Neural crest cell (in vitro differentiated cells): ENCODE measurements at regions not wholly inside any gene's neighbourhood (a gene's known extent, or its start where the extent isn't known, plus 50 kb on each side); places are given as distances from the start of the nearest gene placed in this dataset.

Source experiments
- DNase-seq: peaks from one replicate; pipeline ENCODE4 v3.0.0; 2021; ENCODE audit warnings: low read depth, mixed read lengths, low spot score
- H3K27ac Mint-ChIP-seq: one replicate; pipeline ENCODE4 v1.8.0; 2021; ENCODE audit warnings: mild to moderate bottlenecking, mixed read lengths; ENCODE audit not compliant: unreplicated experiment
- H3K27me3 Mint-ChIP-seq: 2 replicates; pipeline ENCODE4 v1.8.0; 2021; ENCODE audit warnings: low read depth, mild to moderate bottlenecking, mixed read lengths
- H3K36me3 Mint-ChIP-seq: 2 replicates; pipeline ENCODE4 v1.8.0; 2021; ENCODE audit warnings: low read depth, mild to moderate bottlenecking, mixed read lengths
- H3K4me1 Mint-ChIP-seq: 2 replicates; pipeline ENCODE4 v1.8.0; 2021; ENCODE audit warnings: mixed read lengths
- H3K4me3 Mint-ChIP-seq: one replicate; pipeline ENCODE4 v1.8.0; 2021; ENCODE audit warnings: mild to moderate bottlenecking, mixed read lengths
- H3K9me3 Mint-ChIP-seq: 2 replicates; pipeline ENCODE4 v1.8.0; 2021; ENCODE audit warnings: mixed read lengths
- TF ChIP-seq, protein P1 (sequence below): fragments of 200-600 bp; sonication (generic); conservative IDR thresholded peaks from 2 replicates; pipeline ENCODE4 v1.5.0; 2021; ENCODE audit warnings: antibody characterized with exemption, mild to moderate bottlenecking

DNA sequence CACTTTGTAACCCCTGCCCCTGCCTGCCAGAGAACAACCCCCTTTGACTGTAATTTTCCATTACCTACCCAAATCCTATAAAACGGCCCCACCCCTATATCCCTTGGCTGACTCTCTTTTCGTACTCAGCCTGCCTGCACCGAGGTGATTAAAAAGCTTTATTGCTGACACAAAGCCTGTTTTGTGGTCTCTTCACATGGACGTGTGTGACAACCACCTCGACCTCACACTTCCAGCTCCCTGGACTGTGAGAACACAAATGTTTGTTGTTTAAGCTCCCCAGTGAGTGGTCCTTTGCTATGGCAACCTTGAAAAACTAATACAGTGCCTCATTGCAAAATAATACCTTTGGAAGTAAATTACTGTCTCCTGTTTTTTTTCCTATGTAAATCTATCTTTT, 299.2 kb upstream of the POU1F1 start:
- H3K27ac Mint-ChIP-seq = no peak overlapping the region
- DNase-seq = no peak
- no peaks in the 10 kb centered on the region for H3K36me3 Mint-ChIP-seq
- TF ChIP-seq, protein P1, sequence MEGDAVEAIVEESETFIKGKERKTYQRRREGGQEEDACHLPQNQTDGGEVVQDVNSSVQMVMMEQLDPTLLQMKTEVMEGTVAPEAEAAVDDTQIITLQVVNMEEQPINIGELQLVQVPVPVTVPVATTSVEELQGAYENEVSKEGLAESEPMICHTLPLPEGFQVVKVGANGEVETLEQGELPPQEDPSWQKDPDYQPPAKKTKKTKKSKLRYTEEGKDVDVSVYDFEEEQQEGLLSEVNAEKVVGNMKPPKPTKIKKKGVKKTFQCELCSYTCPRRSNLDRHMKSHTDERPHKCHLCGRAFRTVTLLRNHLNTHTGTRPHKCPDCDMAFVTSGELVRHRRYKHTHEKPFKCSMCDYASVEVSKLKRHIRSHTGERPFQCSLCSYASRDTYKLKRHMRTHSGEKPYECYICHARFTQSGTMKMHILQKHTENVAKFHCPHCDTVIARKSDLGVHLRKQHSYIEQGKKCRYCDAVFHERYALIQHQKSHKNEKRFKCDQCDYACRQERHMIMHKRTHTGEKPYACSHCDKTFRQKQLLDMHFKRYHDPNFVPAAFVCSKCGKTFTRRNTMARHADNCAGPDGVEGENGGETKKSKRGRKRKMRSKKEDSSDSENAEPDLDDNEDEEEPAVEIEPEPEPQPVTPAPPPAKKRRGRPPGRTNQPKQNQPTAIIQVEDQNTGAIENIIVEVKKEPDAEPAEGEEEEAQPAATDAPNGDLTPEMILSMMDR = no peak
- H3K27me3 Mint-ChIP-seq = no peaks in the 10 kb centered on the region
- H3K9me3 Mint-ChIP-seq = no peaks in the 10 kb centered on the region
- H3K4me3 Mint-ChIP-seq = no peak overlapping the region
- H3K4me1 Mint-ChIP-seq = no peaks in the 10 kb centered on the region

DNA sequence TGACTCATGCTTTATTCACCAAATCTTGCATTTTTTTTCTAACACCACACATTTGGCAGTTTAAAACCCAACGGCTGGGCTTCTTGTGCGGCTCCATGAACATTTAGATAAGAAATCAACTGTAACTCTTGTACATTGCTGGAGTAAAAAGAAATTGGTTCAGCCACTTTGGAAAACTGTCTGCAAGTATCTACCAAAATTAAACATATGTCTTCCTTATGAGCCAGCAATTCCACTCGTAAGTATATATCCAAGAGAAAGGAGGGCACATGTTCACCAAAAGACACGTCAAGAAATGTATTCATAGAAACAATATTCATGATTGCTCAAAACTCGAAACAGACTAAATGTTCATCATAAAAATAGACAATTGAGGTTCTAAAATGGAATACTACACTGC, 291.9 kb upstream of the POU1F1 start:
- Mint-ChIP-seq H3K36me3 (no peaks in the 10 kb centered on the region), H3K4me1 (no peaks in the 10 kb centered on the region), H3K9me3 (no peaks in the 10 kb centered on the region), H3K27me3 (no peaks in the 10 kb centered on the region), H3K27ac (no peak overlapping the region), H3K4me3 (no peak overlapping the region)
- TF ChIP-seq, protein P1 = no peak
- DNase-seq = no peak

DNA sequence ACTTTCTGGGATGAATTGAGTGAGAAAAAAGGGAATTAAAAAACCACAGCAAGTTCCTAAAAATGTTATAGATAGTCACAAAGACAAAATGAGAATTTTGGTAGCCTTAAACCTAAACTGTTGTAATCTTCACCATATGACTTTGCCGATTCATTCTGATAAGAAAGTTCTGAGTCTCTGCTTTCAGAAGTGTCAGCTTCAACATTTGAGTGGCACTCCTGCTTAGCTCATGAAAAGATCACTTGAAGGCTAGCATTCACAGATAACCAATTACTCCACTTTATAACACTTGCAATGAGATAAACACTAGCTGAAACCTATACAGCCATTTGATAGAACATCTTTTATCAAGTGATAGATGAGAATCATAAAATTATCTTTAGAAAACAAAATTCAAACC, 288.1 kb upstream of the POU1F1 start:
- H3K9me3 Mint-ChIP-seq = no peaks in the 10 kb centered on the region
- H3K27ac Mint-ChIP-seq = no peak overlapping the region
- no peaks in the 10 kb centered on the region for H3K4me1 Mint-ChIP-seq
- TF ChIP-seq, protein P1 = no peak
- H3K36me3 Mint-ChIP-seq = no peaks in the 10 kb centered on the region
- no peak overlapping the region for H3K4me3 Mint-ChIP-seq
- no peaks in the 10 kb centered on the region for H3K27me3 Mint-ChIP-seq
- DNase-seq = no peak

DNA sequence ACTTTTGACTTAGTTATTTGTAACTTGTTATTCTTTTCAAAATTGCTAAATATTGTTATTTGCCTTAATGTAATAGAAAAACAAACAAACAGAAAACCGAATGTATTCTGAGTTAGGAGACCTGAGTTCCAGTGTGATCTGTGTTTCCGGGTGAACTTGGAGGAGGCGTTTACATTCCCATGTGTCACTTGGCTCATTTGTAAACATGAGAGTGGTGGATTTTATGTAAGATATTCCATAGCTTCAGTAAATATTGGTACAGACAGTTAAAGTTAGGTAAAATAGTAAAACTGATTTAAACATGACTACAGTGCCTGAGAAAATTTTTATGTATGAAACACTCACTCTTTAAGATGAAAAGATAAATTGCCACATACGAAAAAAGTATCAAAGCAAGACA, 287.3 kb upstream of the POU1F1 start:
- no peak for DNase-seq
- no peak overlapping the region for H3K27ac Mint-ChIP-seq
- TF ChIP-seq, protein P1 = no peak
- no peaks in the 10 kb centered on the region for H3K36me3 Mint-ChIP-seq
- no peaks in the 10 kb centered on the region for H3K4me1 Mint-ChIP-seq
- no peaks in the 10 kb centered on the region for H3K27me3 Mint-ChIP-seq
- no peaks in the 10 kb centered on the region for H3K9me3 Mint-ChIP-seq
- H3K4me3 Mint-ChIP-seq = no peak overlapping the region

DNA sequence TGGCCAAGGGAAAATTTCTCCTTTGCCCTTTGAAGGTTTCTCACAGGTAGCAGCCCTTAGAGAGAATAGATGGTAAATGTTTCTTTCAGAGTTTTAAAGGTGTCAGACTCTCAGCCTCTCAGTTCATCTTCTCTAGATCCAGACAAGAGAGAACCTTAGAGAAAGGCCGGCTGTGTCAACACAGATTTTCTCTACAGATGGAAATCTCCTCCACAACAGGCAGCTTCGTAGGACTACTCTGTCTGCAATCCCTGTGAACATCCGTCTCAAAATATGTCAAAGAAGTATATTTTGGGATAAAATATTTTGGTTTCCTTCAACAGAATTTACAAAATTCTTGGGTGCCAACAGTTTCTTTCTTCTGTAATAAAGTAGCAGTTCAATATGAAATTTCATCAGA, 282.1 kb upstream of the POU1F1 start:
- Mint-ChIP-seq H3K4me3 (no peak overlapping the region), H3K9me3 (no peaks in the 10 kb centered on the region), H3K36me3 (no peaks in the 10 kb centered on the region), H3K4me1 (peaks cover under 1% of the 10 kb centered on the region), H3K27ac (no peak overlapping the region), H3K27me3 (no peaks in the 10 kb centered on the region)
- TF ChIP-seq, protein P1 = no peak
- DNase-seq = no peak

DNA sequence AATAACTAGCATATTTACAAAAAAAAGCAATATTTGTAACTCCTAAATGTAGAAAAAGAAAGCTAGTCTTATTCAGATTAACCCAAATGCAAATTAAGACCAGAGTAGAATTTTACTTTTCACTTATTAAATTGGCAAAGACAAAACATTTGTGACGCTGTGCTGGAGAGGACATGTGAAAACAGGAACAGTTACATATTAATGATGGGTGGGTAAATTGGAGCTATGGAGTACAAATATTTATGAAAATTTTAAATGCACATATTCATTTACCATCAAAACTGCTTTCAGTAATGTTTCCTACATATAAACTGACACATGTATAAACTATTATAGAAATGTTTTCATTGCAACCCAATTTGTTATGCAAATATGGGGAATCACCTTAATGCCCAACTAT, 278.9 kb upstream of the POU1F1 start:
- Mint-ChIP-seq H3K36me3 (no peaks in the 10 kb centered on the region), H3K27me3 (no peaks in the 10 kb centered on the region), H3K9me3 (no peaks in the 10 kb centered on the region), H3K27ac (no peak overlapping the region), H3K4me1 (peaks cover 6% of the 10 kb centered on the region), H3K4me3 (no peak overlapping the region)
- DNase-seq = no peak
- TF ChIP-seq, protein P1 = no peak
